H1 (cell line): ENCODE measurements at regions not wholly inside any gene's neighbourhood (a gene's known extent, or its start where the extent isn't known, plus 50 kb on each side); places are given as distances from the start of the nearest gene placed in this dataset.

Experiments used
- CREB1 ChIP-seq: IDR thresholded peaks from 2 replicates; pipeline ENCODE4 v1.6.1; 2012; ENCODE audit warnings: inconsistent platforms
- EP300 ChIP-seq, 2 experiments: IDR thresholded peaks; 1 replicate in 1 of 2; 2 replicates in 1 of 2; pipeline ENCODE4 v1.6.1; 2011 to 2012; ENCODE audit warnings: low read depth in 2 of 2, low read length in 2 of 2, mild to moderate bottlenecking in 2 of 2, borderline replicate concordance in 1 of 2, inconsistent platforms in 1 of 2, moderate library complexity in 1 of 2
- EZH2 ChIP-seq: fragments of 200-600 bp; sonication (generic); IDR thresholded peaks from 2 replicates; pipeline ENCODE4 v1.7.1; 2012; ENCODE audit warnings: low read depth, mild to moderate bottlenecking, moderate library complexity, low read length, inconsistent platforms; ENCODE audit not compliant: severe bottlenecking
- POLR2A ChIP-seq, 2 experiments: IDR thresholded peaks; 1 replicate in 1 of 2; 2 replicates in 1 of 2; pipeline ENCODE4 v1.6.1; 2011; ENCODE audit warnings: low read depth in 2 of 2, low read length in 2 of 2, mild to moderate bottlenecking in 2 of 2; ENCODE audit errors: control extremely low read depth in 1 of 2
- RAD21 ChIP-seq, 2 experiments: IDR thresholded peaks in 1 of 2; conservative IDR thresholded peaks in 1 of 2; 2 replicates each; pipeline ENCODE4 v1.6.1; 2011; ENCODE audit warnings: low read depth in 2 of 2, low read length in 2 of 2, improper control_type of control experiment in 1 of 2, inconsistent platforms in 1 of 2, mild to moderate bottlenecking in 1 of 2, moderate library complexity in 1 of 2
- TF ChIP-seq, protein P1 (sequence below), 3 experiments: IDR thresholded peaks; 1 replicate in 2 of 3; 2 replicates in 1 of 3; pipeline versions ENCODE4 v1.5.1 to v1.6.1; 2011; ENCODE audit warnings: low read length in 3 of 3, mild to moderate bottlenecking in 3 of 3, inconsistent platforms in 2 of 3, low read depth in 1 of 3, moderate library complexity in 1 of 3; ENCODE audit not compliant: insufficient read depth in 1 of 3; ENCODE audit errors: control extremely low read depth in 1 of 3
- TF ChIP-seq, protein P2 (sequence below): IDR thresholded peaks from 2 replicates; pipeline ENCODE4 v1.6.1; 2012; ENCODE audit warnings: inconsistent platforms

DNA sequence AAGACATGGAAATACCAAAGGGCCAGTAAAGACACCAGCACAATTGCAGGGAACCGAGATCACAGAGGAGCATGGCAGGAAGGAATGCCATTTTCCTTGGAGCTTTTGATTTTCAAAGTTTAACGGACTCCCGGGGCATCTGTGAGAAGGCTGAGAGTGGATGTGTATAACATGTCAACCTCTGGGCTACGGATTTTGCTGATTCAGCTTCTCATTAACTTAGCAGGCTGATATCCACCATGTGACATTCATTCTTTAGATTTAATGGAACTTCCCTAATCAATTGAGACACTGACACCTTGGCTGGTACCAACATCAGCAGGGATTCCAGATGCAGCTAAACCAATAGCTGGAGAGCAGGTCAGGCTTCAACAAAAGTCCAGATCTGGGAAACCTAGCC is 496.6 kb upstream of the SPHKAP start:
- TF ChIP-seq, protein P1, sequence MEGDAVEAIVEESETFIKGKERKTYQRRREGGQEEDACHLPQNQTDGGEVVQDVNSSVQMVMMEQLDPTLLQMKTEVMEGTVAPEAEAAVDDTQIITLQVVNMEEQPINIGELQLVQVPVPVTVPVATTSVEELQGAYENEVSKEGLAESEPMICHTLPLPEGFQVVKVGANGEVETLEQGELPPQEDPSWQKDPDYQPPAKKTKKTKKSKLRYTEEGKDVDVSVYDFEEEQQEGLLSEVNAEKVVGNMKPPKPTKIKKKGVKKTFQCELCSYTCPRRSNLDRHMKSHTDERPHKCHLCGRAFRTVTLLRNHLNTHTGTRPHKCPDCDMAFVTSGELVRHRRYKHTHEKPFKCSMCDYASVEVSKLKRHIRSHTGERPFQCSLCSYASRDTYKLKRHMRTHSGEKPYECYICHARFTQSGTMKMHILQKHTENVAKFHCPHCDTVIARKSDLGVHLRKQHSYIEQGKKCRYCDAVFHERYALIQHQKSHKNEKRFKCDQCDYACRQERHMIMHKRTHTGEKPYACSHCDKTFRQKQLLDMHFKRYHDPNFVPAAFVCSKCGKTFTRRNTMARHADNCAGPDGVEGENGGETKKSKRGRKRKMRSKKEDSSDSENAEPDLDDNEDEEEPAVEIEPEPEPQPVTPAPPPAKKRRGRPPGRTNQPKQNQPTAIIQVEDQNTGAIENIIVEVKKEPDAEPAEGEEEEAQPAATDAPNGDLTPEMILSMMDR (IDR thresholded peaks at IDR 0.05; ENCODE audit: control extremely low read depth in 1 of 3, insufficient read depth in 1 of 3, low read depth in 1 of 3, low read length in 3 of 3): no peak
- no peak for TF ChIP-seq CREB1
- no peak for TF ChIP-seq EP300 (IDR thresholded peaks at IDR 0.05; ENCODE audit: borderline replicate concordance in 1 of 2, low read depth in 2 of 2, low read length in 2 of 2)
- no peak for TF ChIP-seq EZH2
- TF ChIP-seq POLR2A (IDR thresholded peaks at IDR 0.05; ENCODE audit: control extremely low read depth in 1 of 2, low read depth in 2 of 2, low read length in 2 of 2): no peak
- TF ChIP-seq RAD21 (IDR thresholded peaks at IDR 0.05 in 1 of 2, conservative IDR thresholded peaks at IDR 0.05 in 1 of 2; ENCODE audit: low read depth in 2 of 2, low read length in 2 of 2): no peak
- TF ChIP-seq, protein P2, sequence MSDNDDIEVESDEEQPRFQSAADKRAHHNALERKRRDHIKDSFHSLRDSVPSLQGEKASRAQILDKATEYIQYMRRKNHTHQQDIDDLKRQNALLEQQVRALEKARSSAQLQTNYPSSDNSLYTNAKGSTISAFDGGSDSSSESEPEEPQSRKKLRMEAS: no peak
